GM23338 (cell line): ENCODE measurements at regions not wholly inside any gene's neighbourhood (a gene's known extent, or its start where the extent isn't known, plus 50 kb on each side); places are given as distances from the start of the nearest gene placed in this dataset.

Experiments
- CREB1 ChIP-seq: fragments of 250-450 bp; sonication (Bioruptor Pico); IDR thresholded peaks from 2 replicates; pipeline ENCODE4 v1.5.0; 2020; ENCODE audit warnings: low read depth, mild to moderate bottlenecking, moderate library complexity
- CTCF ChIP-seq, 2 experiments: fragments of 200-600 bp in 1 of 2; sonication (generic) in 1 of 2; conservative IDR thresholded peaks; 2 replicates each; pipeline versions ENCODE4 v1.5.1 to v1.6.1; 2016 to 2017; ENCODE audit warnings: antibody characterized with exemption in 2 of 2, low read depth in 2 of 2, mild to moderate bottlenecking in 2 of 2, moderate library complexity in 1 of 2
- EZH2 ChIP-seq: fragments of 200-600 bp; sonication (generic); IDR thresholded peaks from one replicate; pipeline ENCODE4 v1.8.0; 2017; ENCODE audit warnings: antibody characterized with exemption, mild to moderate bottlenecking, low read depth; ENCODE audit not compliant: unreplicated experiment
- EZH2phosphoT487 ChIP-seq: fragments of 200-600 bp; sonication (generic); IDR thresholded peaks from one replicate; pipeline ENCODE4 v1.8.1; 2018; ENCODE audit warnings: antibody characterized with exemption; ENCODE audit not compliant: unreplicated experiment
- JUNB ChIP-seq: IDR thresholded peaks from one replicate; pipeline ENCODE4 v1.6.1; 2016; ENCODE audit warnings: antibody characterized with exemption; ENCODE audit not compliant: unreplicated experiment
- POLR2AphosphoS5 ChIP-seq: IDR thresholded peaks from 2 replicates; pipeline ENCODE4 v1.6.1; 2016; ENCODE audit warnings: antibody characterized with exemption, low read depth
- STAT1 ChIP-seq: IDR thresholded peaks from one replicate; pipeline ENCODE4 v1.6.1; 2016; ENCODE audit warnings: antibody characterized with exemption; ENCODE audit not compliant: unreplicated experiment
- ZNF114 ChIP-seq: fragments of 250-450 bp; sonication (Bioruptor Pico); IDR thresholded peaks from 2 replicates; pipeline ENCODE4 v1.5.0; 2020; ENCODE audit warnings: mild to moderate bottlenecking, moderate library complexity
- ZNF331 ChIP-seq: fragments of 250-450 bp; sonication (Bioruptor Pico); IDR thresholded peaks from 2 replicates; pipeline ENCODE4 v1.5.0; 2020; ENCODE audit warnings: low read depth, mild to moderate bottlenecking, moderate library complexity
- TF ChIP-seq, protein P1 (sequence below): fragments of 250-450 bp; sonication (Bioruptor Pico); IDR thresholded peaks from 2 replicates; pipeline ENCODE4 v1.5.0; 2020; ENCODE audit warnings: mild to moderate bottlenecking, moderate library complexity
- TF ChIP-seq, protein P2 (sequence below): IDR thresholded peaks from one replicate; pipeline ENCODE4 v1.6.1; 2018; ENCODE audit warnings: antibody characterized with exemption; ENCODE audit not compliant: unreplicated experiment

DNA sequence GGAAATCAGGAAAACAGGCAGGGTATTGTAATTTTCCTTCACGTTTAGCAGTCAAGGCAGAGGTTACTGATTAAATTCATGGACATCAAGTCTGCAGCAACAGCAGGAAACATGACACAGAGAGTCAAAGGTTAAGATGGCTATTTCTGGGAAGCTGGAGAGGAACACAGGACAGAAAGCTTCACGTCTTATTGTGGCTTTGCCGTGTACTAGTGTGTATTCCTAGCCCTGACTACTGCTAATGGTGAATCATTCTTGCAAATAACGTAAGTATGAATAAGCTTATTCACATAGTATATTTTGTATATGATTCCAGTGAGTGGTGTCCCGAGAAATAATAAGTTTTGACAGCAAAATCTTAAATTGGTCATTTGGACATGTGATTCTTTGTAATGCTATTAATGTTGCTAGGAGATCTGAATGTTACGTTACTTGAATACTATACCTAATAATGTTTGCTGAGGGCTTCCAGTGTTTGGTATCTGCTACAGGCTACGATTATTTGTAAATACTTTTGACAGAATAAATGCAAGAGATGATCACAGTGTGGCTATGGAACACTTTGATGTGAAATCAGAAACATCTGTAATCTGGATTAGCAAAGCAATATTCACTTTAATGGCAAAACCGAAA, 77.4 kb downstream of the DISP1 start (continued):
- TF ChIP-seq, protein P1, sequence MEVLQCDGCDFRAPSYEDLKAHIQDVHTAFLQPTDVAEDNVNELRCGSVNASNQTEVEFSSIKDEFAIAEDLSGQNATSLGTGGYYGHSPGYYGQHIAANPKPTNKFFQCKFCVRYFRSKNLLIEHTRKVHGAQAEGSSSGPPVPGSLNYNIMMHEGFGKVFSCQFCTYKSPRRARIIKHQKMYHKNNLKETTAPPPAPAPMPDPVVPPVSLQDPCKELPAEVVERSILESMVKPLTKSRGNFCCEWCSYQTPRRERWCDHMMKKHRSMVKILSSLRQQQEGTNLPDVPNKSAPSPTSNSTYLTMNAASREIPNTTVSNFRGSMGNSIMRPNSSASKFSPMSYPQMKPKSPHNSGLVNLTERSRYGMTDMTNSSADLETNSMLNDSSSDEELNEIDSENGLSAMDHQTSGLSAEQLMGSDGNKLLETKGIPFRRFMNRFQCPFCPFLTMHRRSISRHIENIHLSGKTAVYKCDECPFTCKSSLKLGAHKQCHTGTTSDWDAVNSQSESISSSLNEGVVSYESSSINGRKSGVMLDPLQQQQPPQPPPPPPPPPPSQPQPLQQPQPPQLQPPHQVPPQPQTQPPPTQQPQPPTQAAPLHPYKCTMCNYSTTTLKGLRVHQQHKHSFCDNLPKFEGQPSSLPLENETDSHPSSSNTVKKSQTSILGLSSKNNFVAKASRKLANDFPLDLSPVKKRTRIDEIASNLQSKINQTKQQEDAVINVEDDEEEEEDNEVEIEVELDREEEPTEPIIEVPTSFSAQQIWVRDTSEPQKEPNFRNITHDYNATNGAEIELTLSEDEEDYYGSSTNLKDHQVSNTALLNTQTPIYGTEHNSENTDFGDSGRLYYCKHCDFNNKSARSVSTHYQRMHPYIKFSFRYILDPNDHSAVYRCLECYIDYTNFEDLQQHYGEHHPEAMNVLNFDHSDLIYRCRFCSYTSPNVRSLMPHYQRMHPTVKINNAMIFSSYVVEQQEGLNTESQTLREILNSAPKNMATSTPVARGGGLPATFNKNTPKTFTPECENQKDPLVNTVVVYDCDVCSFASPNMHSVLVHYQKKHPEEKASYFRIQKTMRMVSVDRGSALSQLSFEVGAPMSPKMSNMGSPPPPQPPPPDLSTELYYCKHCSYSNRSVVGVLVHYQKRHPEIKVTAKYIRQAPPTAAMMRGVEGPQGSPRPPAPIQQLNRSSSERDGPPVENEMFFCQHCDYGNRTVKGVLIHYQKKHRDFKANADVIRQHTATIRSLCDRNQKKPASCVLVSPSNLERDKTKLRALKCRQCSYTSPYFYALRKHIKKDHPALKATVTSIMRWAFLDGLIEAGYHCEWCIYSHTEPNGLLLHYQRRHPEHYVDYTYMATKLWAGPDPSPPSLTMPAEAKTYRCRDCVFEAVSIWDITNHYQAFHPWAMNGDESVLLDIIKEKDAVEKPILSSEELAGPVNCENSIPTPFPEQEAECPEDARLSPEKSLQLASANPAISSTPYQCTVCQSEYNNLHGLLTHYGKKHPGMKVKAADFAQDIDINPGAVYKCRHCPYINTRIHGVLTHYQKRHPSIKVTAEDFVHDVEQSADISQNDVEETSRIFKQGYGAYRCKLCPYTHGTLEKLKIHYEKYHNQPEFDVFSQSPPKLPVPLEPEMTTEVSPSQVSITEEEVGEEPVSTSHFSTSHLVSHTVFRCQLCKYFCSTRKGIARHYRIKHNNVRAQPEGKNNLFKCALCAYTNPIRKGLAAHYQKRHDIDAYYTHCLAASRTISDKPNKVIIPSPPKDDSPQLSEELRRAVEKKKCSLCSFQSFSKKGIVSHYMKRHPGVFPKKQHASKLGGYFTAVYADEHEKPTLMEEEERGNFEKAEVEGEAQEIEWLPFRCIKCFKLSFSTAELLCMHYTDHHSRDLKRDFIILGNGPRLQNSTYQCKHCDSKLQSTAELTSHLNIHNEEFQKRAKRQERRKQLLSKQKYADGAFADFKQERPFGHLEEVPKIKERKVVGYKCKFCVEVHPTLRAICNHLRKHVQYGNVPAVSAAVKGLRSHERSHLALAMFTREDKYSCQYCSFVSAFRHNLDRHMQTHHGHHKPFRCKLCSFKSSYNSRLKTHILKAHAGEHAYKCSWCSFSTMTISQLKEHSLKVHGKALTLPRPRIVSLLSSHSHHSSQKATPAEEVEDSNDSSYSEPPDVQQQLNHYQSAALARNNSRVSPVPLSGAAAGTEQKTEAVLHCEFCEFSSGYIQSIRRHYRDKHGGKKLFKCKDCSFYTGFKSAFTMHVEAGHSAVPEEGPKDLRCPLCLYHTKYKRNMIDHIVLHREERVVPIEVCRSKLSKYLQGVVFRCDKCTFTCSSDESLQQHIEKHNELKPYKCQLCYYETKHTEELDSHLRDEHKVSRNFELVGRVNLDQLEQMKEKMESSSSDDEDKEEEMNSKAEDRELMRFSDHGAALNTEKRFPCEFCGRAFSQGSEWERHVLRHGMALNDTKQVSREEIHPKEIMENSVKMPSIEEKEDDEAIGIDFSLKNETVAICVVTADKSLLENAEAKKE (CRISPR knock-in tag), result no peak
- no peak for TF ChIP-seq ZNF331 (CRISPR knock-in tag)
- TF ChIP-seq POLR2AphosphoS5, result no peak
- no peak for TF ChIP-seq EZH2phosphoT487
- TF ChIP-seq JUNB, result no peak
- no peak for TF ChIP-seq CTCF (conservative IDR thresholded peaks at IDR 0.05; ENCODE audit: low read depth in 2 of 2)
- no peak for TF ChIP-seq STAT1
- no peak for TF ChIP-seq EZH2
- TF ChIP-seq, protein P2, sequence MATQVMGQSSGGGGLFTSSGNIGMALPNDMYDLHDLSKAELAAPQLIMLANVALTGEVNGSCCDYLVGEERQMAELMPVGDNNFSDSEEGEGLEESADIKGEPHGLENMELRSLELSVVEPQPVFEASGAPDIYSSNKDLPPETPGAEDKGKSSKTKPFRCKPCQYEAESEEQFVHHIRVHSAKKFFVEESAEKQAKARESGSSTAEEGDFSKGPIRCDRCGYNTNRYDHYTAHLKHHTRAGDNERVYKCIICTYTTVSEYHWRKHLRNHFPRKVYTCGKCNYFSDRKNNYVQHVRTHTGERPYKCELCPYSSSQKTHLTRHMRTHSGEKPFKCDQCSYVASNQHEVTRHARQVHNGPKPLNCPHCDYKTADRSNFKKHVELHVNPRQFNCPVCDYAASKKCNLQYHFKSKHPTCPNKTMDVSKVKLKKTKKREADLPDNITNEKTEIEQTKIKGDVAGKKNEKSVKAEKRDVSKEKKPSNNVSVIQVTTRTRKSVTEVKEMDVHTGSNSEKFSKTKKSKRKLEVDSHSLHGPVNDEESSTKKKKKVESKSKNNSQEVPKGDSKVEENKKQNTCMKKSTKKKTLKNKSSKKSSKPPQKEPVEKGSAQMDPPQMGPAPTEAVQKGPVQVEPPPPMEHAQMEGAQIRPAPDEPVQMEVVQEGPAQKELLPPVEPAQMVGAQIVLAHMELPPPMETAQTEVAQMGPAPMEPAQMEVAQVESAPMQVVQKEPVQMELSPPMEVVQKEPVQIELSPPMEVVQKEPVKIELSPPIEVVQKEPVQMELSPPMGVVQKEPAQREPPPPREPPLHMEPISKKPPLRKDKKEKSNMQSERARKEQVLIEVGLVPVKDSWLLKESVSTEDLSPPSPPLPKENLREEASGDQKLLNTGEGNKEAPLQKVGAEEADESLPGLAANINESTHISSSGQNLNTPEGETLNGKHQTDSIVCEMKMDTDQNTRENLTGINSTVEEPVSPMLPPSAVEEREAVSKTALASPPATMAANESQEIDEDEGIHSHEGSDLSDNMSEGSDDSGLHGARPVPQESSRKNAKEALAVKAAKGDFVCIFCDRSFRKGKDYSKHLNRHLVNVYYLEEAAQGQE, result no peak
- no peak for TF ChIP-seq CREB1
- TF ChIP-seq ZNF114, result no peak
